ENCODE measurements at regions not wholly inside any gene's neighbourhood (a gene's known extent, or its start where the extent isn't known, plus 50 kb on each side); places are given as distances from the start of the nearest gene placed in this dataset.

DNA sequence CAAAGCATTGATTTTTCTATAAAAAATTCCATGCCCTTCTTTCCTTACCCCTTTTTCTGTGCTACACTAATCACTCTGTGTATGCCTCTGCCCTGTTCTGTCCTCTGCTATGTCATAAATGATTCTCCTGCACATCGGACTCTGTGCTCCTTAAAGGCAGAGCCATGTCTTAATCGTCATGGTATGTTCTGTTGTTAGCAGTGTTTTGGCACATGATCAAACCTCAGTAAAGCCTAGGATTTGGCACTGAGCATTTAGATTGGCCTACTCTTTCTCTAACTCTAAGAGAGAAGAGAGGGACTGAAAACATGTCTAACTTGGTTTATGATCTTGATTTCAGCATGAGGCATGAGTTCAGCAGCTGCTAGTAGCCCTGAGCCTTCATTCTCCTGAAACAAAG, 266.9 kb downstream of the AASDHPPT start:
- WGBS, result 70% methylated on average over 2 of the region's 2 CpGs
- Histone ChIP-seq H3K4me3 (ENCODE audit: low read depth in 1 of 3, low read length in 3 of 3) (no peak overlapping the region), H3K9ac (ENCODE audit: low read depth in 1 of 2, low read length in 2 of 2) (no peak overlapping the region), H3K9me3 (ENCODE audit: control insufficient read depth in 4 of 4, low read length in 3 of 4) (no peaks in the 10 kb centered on the region), H3K27me3 (ENCODE audit: control insufficient read depth in 4 of 4, insufficient read depth in 4 of 4, low read length in 3 of 4) (peaks cover 0 to 3% (median 0%) of the 10 kb centered on the region in 4 donors), H3K4me1 (ENCODE audit: control insufficient read depth in 4 of 4, insufficient read depth in 4 of 4, low read length in 3 of 4) (no peaks in the 10 kb centered on the region), H3K36me3 (ENCODE audit: control insufficient read depth in 4 of 4, insufficient read depth in 3 of 4, low read depth in 1 of 4, low read length in 3 of 4) (no peaks in the 10 kb centered on the region), H3K27ac (ENCODE audit: low read depth in 1 of 2, low read length in 2 of 2) (no peak overlapping the region)
- no peak for TF ChIP-seq EGR1 (IDR thresholded peaks at IDR 0.05; ENCODE audit: low read depth in 2 of 2)
- TF ChIP-seq, protein P1, sequence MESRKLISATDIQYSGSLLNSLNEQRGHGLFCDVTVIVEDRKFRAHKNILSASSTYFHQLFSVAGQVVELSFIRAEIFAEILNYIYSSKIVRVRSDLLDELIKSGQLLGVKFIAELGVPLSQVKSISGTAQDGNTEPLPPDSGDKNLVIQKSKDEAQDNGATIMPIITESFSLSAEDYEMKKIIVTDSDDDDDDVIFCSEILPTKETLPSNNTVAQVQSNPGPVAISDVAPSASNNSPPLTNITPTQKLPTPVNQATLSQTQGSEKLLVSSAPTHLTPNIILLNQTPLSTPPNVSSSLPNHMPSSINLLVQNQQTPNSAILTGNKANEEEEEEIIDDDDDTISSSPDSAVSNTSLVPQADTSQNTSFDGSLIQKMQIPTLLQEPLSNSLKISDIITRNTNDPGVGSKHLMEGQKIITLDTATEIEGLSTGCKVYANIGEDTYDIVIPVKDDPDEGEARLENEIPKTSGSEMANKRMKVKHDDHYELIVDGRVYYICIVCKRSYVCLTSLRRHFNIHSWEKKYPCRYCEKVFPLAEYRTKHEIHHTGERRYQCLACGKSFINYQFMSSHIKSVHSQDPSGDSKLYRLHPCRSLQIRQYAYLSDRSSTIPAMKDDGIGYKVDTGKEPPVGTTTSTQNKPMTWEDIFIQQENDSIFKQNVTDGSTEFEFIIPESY (IDR thresholded peaks at IDR 0.05), result no peak
- TF ChIP-seq, protein P2, sequence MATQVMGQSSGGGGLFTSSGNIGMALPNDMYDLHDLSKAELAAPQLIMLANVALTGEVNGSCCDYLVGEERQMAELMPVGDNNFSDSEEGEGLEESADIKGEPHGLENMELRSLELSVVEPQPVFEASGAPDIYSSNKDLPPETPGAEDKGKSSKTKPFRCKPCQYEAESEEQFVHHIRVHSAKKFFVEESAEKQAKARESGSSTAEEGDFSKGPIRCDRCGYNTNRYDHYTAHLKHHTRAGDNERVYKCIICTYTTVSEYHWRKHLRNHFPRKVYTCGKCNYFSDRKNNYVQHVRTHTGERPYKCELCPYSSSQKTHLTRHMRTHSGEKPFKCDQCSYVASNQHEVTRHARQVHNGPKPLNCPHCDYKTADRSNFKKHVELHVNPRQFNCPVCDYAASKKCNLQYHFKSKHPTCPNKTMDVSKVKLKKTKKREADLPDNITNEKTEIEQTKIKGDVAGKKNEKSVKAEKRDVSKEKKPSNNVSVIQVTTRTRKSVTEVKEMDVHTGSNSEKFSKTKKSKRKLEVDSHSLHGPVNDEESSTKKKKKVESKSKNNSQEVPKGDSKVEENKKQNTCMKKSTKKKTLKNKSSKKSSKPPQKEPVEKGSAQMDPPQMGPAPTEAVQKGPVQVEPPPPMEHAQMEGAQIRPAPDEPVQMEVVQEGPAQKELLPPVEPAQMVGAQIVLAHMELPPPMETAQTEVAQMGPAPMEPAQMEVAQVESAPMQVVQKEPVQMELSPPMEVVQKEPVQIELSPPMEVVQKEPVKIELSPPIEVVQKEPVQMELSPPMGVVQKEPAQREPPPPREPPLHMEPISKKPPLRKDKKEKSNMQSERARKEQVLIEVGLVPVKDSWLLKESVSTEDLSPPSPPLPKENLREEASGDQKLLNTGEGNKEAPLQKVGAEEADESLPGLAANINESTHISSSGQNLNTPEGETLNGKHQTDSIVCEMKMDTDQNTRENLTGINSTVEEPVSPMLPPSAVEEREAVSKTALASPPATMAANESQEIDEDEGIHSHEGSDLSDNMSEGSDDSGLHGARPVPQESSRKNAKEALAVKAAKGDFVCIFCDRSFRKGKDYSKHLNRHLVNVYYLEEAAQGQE (IDR thresholded peaks at IDR 0.05), result no peak
- TF ChIP-seq, protein P3, sequence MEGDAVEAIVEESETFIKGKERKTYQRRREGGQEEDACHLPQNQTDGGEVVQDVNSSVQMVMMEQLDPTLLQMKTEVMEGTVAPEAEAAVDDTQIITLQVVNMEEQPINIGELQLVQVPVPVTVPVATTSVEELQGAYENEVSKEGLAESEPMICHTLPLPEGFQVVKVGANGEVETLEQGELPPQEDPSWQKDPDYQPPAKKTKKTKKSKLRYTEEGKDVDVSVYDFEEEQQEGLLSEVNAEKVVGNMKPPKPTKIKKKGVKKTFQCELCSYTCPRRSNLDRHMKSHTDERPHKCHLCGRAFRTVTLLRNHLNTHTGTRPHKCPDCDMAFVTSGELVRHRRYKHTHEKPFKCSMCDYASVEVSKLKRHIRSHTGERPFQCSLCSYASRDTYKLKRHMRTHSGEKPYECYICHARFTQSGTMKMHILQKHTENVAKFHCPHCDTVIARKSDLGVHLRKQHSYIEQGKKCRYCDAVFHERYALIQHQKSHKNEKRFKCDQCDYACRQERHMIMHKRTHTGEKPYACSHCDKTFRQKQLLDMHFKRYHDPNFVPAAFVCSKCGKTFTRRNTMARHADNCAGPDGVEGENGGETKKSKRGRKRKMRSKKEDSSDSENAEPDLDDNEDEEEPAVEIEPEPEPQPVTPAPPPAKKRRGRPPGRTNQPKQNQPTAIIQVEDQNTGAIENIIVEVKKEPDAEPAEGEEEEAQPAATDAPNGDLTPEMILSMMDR (IDR thresholded peaks at IDR 0.05; ENCODE audit: low read depth, low read length, missing input control), result no peak
- no peak for TF ChIP-seq RXRA (IDR thresholded peaks at IDR 0.05)
- no peak for TF ChIP-seq HNF4G (IDR thresholded peaks at IDR 0.05)
- no peak for TF ChIP-seq HNF4A (conservative IDR thresholded peaks at IDR 0.05)
- no peak for TF ChIP-seq JUND (IDR thresholded peaks at IDR 0.05)
- TF ChIP-seq TAF1 (conservative IDR thresholded peaks at IDR 0.05), result no peak
- TF ChIP-seq RAD21 (IDR thresholded peaks at IDR 0.05), result no peak
- TF ChIP-seq, protein P4, sequence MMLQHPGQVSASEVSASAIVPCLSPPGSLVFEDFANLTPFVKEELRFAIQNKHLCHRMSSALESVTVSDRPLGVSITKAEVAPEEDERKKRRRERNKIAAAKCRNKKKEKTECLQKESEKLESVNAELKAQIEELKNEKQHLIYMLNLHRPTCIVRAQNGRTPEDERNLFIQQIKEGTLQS (IDR thresholded peaks at IDR 0.05), result no peak
- no peak for TF ChIP-seq YY1 (IDR thresholded peaks at IDR 0.05)
- no peak for DNase-seq (ENCODE audit: low spot score)

DNA sequence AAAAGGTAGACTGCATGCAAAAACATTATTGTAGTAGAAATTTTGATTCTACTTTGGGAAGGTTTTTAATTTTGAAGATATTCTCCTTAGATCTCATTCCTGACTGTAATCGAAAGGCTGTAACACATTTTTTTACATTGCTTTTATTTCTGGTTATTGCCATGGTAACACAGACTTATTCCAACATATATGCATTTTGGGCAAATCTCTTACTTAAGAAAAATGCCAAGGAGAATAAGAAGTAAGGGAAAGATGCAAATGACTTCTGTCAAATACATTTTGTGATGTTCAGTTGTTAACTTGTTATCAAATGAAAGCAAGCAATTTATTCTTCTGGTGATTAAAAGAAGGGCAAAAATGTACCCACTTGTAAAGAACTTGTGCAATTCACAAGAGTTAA, 267.5 kb downstream of the AASDHPPT start:
- Histone ChIP-seq H3K27ac (ENCODE audit: low read depth in 1 of 2, low read length in 2 of 2) (no peak overlapping the region), H3K4me1 (ENCODE audit: control insufficient read depth in 4 of 4, insufficient read depth in 4 of 4, low read length in 3 of 4) (no peaks in the 10 kb centered on the region), H3K9me3 (ENCODE audit: control insufficient read depth in 4 of 4, low read length in 3 of 4) (no peaks in the 10 kb centered on the region), H3K9ac (ENCODE audit: low read depth in 1 of 2, low read length in 2 of 2) (no peak overlapping the region), H3K27me3 (ENCODE audit: control insufficient read depth in 4 of 4, insufficient read depth in 4 of 4, low read length in 3 of 4) (peaks cover 0 to 3% (median 0%) of the 10 kb centered on the region in 4 donors), H3K4me3 (ENCODE audit: low read depth in 1 of 3, low read length in 3 of 3) (no peak overlapping the region), H3K36me3 (ENCODE audit: control insufficient read depth in 4 of 4, insufficient read depth in 3 of 4, low read depth in 1 of 4, low read length in 3 of 4) (no peaks in the 10 kb centered on the region)
- 72% methylated on average over 1 of the region's 1 CpG for WGBS
- DNase-seq (ENCODE audit: low spot score), result no peak
- no peak for TF ChIP-seq GABPA (IDR thresholded peaks at IDR 0.05 in 1 of 2, conservative IDR thresholded peaks at IDR 0.05 in 1 of 2)
- no peak for TF ChIP-seq NR2F2 (IDR thresholded peaks at IDR 0.05)
- no peak for TF ChIP-seq JUND (IDR thresholded peaks at IDR 0.05)
- no peak for TF ChIP-seq FOXA2 (IDR thresholded peaks at IDR 0.05)
- TF ChIP-seq FOXA1 (IDR thresholded peaks at IDR 0.05), result no peak
- TF ChIP-seq HNF4A (conservative IDR thresholded peaks at IDR 0.05), result no peak
- TF ChIP-seq, protein P4 (IDR thresholded peaks at IDR 0.05), result no peak
- no peak for TF ChIP-seq RXRA (IDR thresholded peaks at IDR 0.05)
- TF ChIP-seq, protein P1 (IDR thresholded peaks at IDR 0.05), result no peak
- no peak for TF ChIP-seq HNF4G (IDR thresholded peaks at IDR 0.05)
- no peak for TF ChIP-seq EGR1 (IDR thresholded peaks at IDR 0.05; ENCODE audit: low read depth in 2 of 2)
- TF ChIP-seq, protein P3 (IDR thresholded peaks at IDR 0.05; ENCODE audit: low read depth, low read length, missing input control), result no peak
- TF ChIP-seq TAF1 (conservative IDR thresholded peaks at IDR 0.05), result no peak
- TF ChIP-seq YY1 (IDR thresholded peaks at IDR 0.05), result no peak
- TF ChIP-seq, protein P5, sequence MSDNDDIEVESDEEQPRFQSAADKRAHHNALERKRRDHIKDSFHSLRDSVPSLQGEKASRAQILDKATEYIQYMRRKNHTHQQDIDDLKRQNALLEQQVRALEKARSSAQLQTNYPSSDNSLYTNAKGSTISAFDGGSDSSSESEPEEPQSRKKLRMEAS (IDR thresholded peaks at IDR 0.05), result no peak
